ENCODE measurements at regions not wholly inside any gene's neighbourhood (a gene's known extent, or its start where the extent isn't known, plus 50 kb on each side); places are given as distances from the start of the nearest gene placed in this dataset.

GRCh38 chr6:147872002-147872401 lies 363.5 kb downstream of the SAMD5 start:
- TF ChIP-seq CTCF (conservative IDR thresholded peaks at IDR 0.05 in 1 of 2, IDR thresholded peaks at IDR 0.05 in 1 of 2; ENCODE audit: extremely low read depth in 1 of 2, insufficient read depth in 1 of 2, low read depth in 1 of 2, low read length in 2 of 2) (no peak), EZH2 (IDR thresholded peaks at IDR 0.05; ENCODE audit: borderline replicate concordance, low read length) (no peak)

Data from mammary epithelial cell (primary cell).